ENCODE measurements at regions not wholly inside any gene's neighbourhood (a gene's known extent, or its start where the extent isn't known, plus 50 kb on each side); places are given as distances from the start of the nearest gene placed in this dataset.

DNA sequence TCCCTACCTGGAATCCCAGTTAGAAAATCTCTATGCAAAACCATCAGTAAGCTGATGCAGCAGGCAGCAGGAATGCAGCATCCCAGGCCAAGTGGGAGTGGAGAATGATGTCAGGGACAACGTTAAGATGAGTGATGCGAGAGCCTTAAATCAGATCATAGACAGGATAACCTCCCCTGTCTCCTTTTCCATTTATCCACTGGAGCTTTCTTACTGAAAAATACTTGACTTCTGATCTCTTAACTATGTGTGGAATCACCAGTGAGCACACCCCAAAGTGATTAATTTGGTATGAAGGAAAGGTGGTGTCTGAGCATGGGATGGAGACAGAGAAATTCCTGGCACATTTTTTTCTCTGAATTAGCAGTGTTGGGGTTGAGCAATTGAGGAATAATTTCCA, 98.0 kb downstream of the RND3 start:
- TF ChIP-seq BACH2 (CRISPR knock-in tag; IDR thresholded peaks at IDR 0.05; ENCODE audit: borderline replicate concordance) (no peak), SNAI2 (CRISPR knock-in tag; IDR thresholded peaks at IDR 0.05) (no peak), RARB (CRISPR knock-in tag; IDR thresholded peaks at IDR 0.05) (no peak), ZFP30 (CRISPR knock-in tag; IDR thresholded peaks at IDR 0.05) (no peak), CSDC2 (CRISPR knock-in tag; IDR thresholded peaks at IDR 0.05) (no peak), ZFP3 (CRISPR knock-in tag; IDR thresholded peaks at IDR 0.05) (no peak)
- TF ChIP-seq, protein P1, sequence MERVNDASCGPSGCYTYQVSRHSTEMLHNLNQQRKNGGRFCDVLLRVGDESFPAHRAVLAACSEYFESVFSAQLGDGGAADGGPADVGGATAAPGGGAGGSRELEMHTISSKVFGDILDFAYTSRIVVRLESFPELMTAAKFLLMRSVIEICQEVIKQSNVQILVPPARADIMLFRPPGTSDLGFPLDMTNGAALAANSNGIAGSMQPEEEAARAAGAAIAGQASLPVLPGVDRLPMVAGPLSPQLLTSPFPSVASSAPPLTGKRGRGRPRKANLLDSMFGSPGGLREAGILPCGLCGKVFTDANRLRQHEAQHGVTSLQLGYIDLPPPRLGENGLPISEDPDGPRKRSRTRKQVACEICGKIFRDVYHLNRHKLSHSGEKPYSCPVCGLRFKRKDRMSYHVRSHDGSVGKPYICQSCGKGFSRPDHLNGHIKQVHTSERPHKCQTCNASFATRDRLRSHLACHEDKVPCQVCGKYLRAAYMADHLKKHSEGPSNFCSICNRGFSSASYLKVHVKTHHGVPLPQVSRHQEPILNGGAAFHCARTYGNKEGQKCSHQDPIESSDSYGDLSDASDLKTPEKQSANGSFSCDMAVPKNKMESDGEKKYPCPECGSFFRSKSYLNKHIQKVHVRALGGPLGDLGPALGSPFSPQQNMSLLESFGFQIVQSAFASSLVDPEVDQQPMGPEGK (CRISPR knock-in tag; IDR thresholded peaks at IDR 0.05; ENCODE audit: borderline replicate concordance), result no peak

All from SK-N-SH treated with all-trans-retinoic acid at 6 μM for 48 hours (cell line).